Nephron (organoid): ENCODE measurements at regions not wholly inside any gene's neighbourhood (a gene's known extent, or its start where the extent isn't known, plus 50 kb on each side); places are given as distances from the start of the nearest gene placed in this dataset.

Source experiments
- H3K27ac Mint-ChIP-seq, 3 experiments: 2 replicates each; pipeline ENCODE4 v1.8.0; 2020; ENCODE audit warnings: mixed read lengths in 3 of 3, mild to moderate bottlenecking in 2 of 3, moderate library complexity in 1 of 3
- H3K27me3 Mint-ChIP-seq: 2 replicates; pipeline ENCODE4 v1.8.0; 2021; ENCODE audit warnings: low read depth, mild to moderate bottlenecking, moderate library complexity, mixed read lengths
- H3K36me3 Mint-ChIP-seq: 2 replicates; pipeline ENCODE4 v1.8.0; 2020; ENCODE audit warnings: low read depth, mixed read lengths
- H3K4me1 Mint-ChIP-seq: 2 replicates; pipeline ENCODE4 v1.8.0; 2020; ENCODE audit warnings: mixed read lengths
- H3K4me3 Mint-ChIP-seq, 3 experiments: 2 replicates each; pipeline ENCODE4 v1.8.0; 2020; ENCODE audit warnings: mild to moderate bottlenecking in 3 of 3, mixed read lengths in 3 of 3, moderate library complexity in 2 of 3
- H3K9me3 Mint-ChIP-seq: 2 replicates; pipeline ENCODE4 v1.8.0; 2020; ENCODE audit warnings: mixed read lengths
- TF ChIP-seq, protein P1 (sequence below), 3 experiments: fragments of 200-600 bp; sonication (generic); IDR thresholded peaks; one replicate each; pipeline ENCODE4 v1.5.0; 2021; ENCODE audit warnings: antibody characterized with exemption in 3 of 3; ENCODE audit not compliant: unreplicated experiment in 3 of 3

GRCh38 chr5:103772248-103772647 is 209.7 kb upstream of the NUDT12 start:
- no peak overlapping the region for H3K27ac Mint-ChIP-seq
- H3K4me1 Mint-ChIP-seq, result peaks cover 6% of the 10 kb centered on the region
- no peaks in the 10 kb centered on the region for H3K36me3 Mint-ChIP-seq
- no peaks in the 10 kb centered on the region for H3K27me3 Mint-ChIP-seq
- H3K4me3 Mint-ChIP-seq, result no peak overlapping the region
- H3K9me3 Mint-ChIP-seq, result peaks cover 8% of the 10 kb centered on the region
- TF ChIP-seq, protein P1, sequence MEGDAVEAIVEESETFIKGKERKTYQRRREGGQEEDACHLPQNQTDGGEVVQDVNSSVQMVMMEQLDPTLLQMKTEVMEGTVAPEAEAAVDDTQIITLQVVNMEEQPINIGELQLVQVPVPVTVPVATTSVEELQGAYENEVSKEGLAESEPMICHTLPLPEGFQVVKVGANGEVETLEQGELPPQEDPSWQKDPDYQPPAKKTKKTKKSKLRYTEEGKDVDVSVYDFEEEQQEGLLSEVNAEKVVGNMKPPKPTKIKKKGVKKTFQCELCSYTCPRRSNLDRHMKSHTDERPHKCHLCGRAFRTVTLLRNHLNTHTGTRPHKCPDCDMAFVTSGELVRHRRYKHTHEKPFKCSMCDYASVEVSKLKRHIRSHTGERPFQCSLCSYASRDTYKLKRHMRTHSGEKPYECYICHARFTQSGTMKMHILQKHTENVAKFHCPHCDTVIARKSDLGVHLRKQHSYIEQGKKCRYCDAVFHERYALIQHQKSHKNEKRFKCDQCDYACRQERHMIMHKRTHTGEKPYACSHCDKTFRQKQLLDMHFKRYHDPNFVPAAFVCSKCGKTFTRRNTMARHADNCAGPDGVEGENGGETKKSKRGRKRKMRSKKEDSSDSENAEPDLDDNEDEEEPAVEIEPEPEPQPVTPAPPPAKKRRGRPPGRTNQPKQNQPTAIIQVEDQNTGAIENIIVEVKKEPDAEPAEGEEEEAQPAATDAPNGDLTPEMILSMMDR (IDR thresholded peaks at IDR 0.05; ENCODE audit: unreplicated experiment in 3 of 3), result no peak

- Mint-ChIP-seq H3K4me1 (no peaks in the 10 kb centered on the region), H3K9me3 (peaks cover 3% of the 10 kb centered on the region), H3K27ac (no peak overlapping the region), H3K27me3 (no peaks in the 10 kb centered on the region), H3K4me3 (no peak overlapping the region), H3K36me3 (no peaks in the 10 kb centered on the region)
- TF ChIP-seq, protein P1 (IDR thresholded peaks at IDR 0.05; ENCODE audit: unreplicated experiment in 3 of 3), result no peak
Observed at GRCh38 chr5:103764403-103764802, 201.8 kb upstream of the NUDT12 start.

- Mint-ChIP-seq H3K4me3 (no peak overlapping the region), H3K36me3 (no peaks in the 10 kb centered on the region), H3K4me1 (no peaks in the 10 kb centered on the region), H3K27me3 (no peaks in the 10 kb centered on the region), H3K27ac (no peak overlapping the region), H3K9me3 (no peaks in the 10 kb centered on the region)
- TF ChIP-seq, protein P1 (IDR thresholded peaks at IDR 0.05; ENCODE audit: unreplicated experiment in 3 of 3), result no peak
Observed at GRCh38 chr5:103758996-103759395, 196.4 kb upstream of the NUDT12 start.

- Mint-ChIP-seq H3K4me1 (no peaks in the 10 kb centered on the region), H3K27ac (no peak overlapping the region), H3K36me3 (no peaks in the 10 kb centered on the region), H3K9me3 (no peaks in the 10 kb centered on the region), H3K27me3 (no peaks in the 10 kb centered on the region), H3K4me3 (no peak overlapping the region)
- TF ChIP-seq, protein P1 (IDR thresholded peaks at IDR 0.05; ENCODE audit: unreplicated experiment in 3 of 3), result no peak
Observed at GRCh38 chr5:103755974-103756373, 193.4 kb upstream of the NUDT12 start.

GRCh38 chr5:103745353-103746065 is 182.9 kb upstream of the NUDT12 start:
- Mint-ChIP-seq H3K36me3 (no peaks in the 10 kb centered on the region), H3K9me3 (no peaks in the 10 kb centered on the region), H3K4me1 (no peaks in the 10 kb centered on the region), H3K27ac (no peak overlapping the region), H3K4me3 (no peak overlapping the region), H3K27me3 (no peaks in the 10 kb centered on the region)
- TF ChIP-seq, protein P1 (IDR thresholded peaks at IDR 0.05; ENCODE audit: unreplicated experiment in 3 of 3), result no peak

- Mint-ChIP-seq H3K27me3 (no peaks in the 10 kb centered on the region), H3K36me3 (no peaks in the 10 kb centered on the region), H3K9me3 (no peaks in the 10 kb centered on the region)
Observed at GRCh38 chr5:103744159-103744558, 181.6 kb upstream of the NUDT12 start.

More at GRCh38 chr5:103744159-103744558, 181.6 kb upstream of the NUDT12 start:
- Mint-ChIP-seq H3K4me3 (no peak overlapping the region), H3K27ac (no peak overlapping the region), H3K4me1 (no peaks in the 10 kb centered on the region)
- TF ChIP-seq, protein P1 (IDR thresholded peaks at IDR 0.05; ENCODE audit: unreplicated experiment in 3 of 3), result no peak
